Calu3 (cell line): ENCODE measurements at regions not wholly inside any gene's neighbourhood (a gene's known extent, or its start where the extent isn't known, plus 50 kb on each side); places are given as distances from the start of the nearest gene placed in this dataset.
"Not testable (repeated sequence)": the region's sequence is repeated elsewhere in the genome, so short reads cannot be mapped to it uniquely, and the experiment has no call there.

Source experiments
- BruUV-seq: library from RNA; stranded (reverse); fragments of 400-500 nt; replicated peaks from 2 replicates; lab custom pipeline; 2021; lab: Mats Ljungman, UMichigan
- CTCF ChIA-PET: fragments of 300-600 bp; sonication (Branson Sonifier 250); formaldehyde crosslinking; loops from one replicate; lab custom pipeline; 2022; ENCODE audit warnings: antibody characterized with exemption; lab: Charles Lee
- DNase-seq: peaks from one replicate; pipeline ENCODE4 v3.0.0; 2022
- H3K27ac Mint-ChIP-seq: one replicate; pipeline ENCODE4 v1.8.0; 2022; ENCODE audit warnings: mixed read lengths; ENCODE audit not compliant: unreplicated experiment
- H3K27me3 Mint-ChIP-seq: one replicate; pipeline ENCODE4 v1.8.0; 2022; ENCODE audit warnings: mixed read lengths; ENCODE audit not compliant: unreplicated experiment
- H3K36me3 Mint-ChIP-seq: one replicate; pipeline ENCODE4 v1.8.0; 2022; ENCODE audit warnings: mild to moderate bottlenecking, moderate library complexity, mixed read lengths; ENCODE audit not compliant: insufficient read depth, unreplicated experiment
- H3K4me1 Mint-ChIP-seq: one replicate; pipeline ENCODE4 v1.8.0; 2022; ENCODE audit warnings: mild to moderate bottlenecking, low read depth, mixed read lengths; ENCODE audit not compliant: unreplicated experiment
- H3K4me3 Mint-ChIP-seq: one replicate; pipeline ENCODE4 v1.8.0; 2022; ENCODE audit warnings: mild to moderate bottlenecking, low read depth, moderate library complexity, mixed read lengths; ENCODE audit not compliant: unreplicated experiment
- H3K9me3 Mint-ChIP-seq: one replicate; pipeline ENCODE4 v1.8.0; 2022; ENCODE audit warnings: low read depth, mixed read lengths; ENCODE audit not compliant: unreplicated experiment
- CTCF ChIP-seq: fragments of 200-600 bp; IDR thresholded peaks from one replicate; pipeline ENCODE4 v1.8.0; 2022; ENCODE audit warnings: antibody characterized with exemption; ENCODE audit not compliant: unreplicated experiment
- intact Hi-C: fragments of 100-400 bp; cut with micrococcal nuclease; formaldehyde crosslinking; loops from one replicate; pipeline ENCODE4 v1.10.0; 2022; ENCODE audit not compliant: unreplicated experiment

- Mint-ChIP-seq H3K27ac (peak overlapping the region; percentile 44), H3K27me3 (no peaks in the 10 kb centered on the region), H3K4me1 (peaks cover 23% of the 10 kb centered on the region), H3K36me3 (no peaks in the 10 kb centered on the region), H3K9me3 (no peaks in the 10 kb centered on the region), H3K4me3 (no peak overlapping the region)
- BruUV-seq = no TSS peak
- DNase-seq = no peak
- intact Hi-C loops = no loop called here
- no peak for TF ChIP-seq CTCF
- CTCF ChIA-PET = no interaction called here
These were observed 256.9 kb downstream of the MDFIC start for GRCh38 chr7:115178835-115179234.

- no peak for TF ChIP-seq CTCF
- peaks cover 2% of the 10 kb centered on the region for H3K9me3 Mint-ChIP-seq
- no peak for DNase-seq
- no peak overlapping the region for H3K27ac Mint-ChIP-seq
- no peaks in the 10 kb centered on the region for H3K27me3 Mint-ChIP-seq
- BruUV-seq = no TSS peak
- intact Hi-C loops = no loop called here
- H3K4me3 Mint-ChIP-seq = no peak overlapping the region
- CTCF ChIA-PET = no interaction called here
- peaks cover 15% of the 10 kb centered on the region for H3K4me1 Mint-ChIP-seq
- no peaks in the 10 kb centered on the region for H3K36me3 Mint-ChIP-seq
These were observed 255.9 kb downstream of the MDFIC start for GRCh38 chr7:115177823-115178222.

GRCh38 chr7:115177103-115177502 is 255.2 kb downstream of the MDFIC start:
- Mint-ChIP-seq H3K27me3 (no peaks in the 10 kb centered on the region), H3K36me3 (no peaks in the 10 kb centered on the region), H3K4me1 (peaks cover 15% of the 10 kb centered on the region), H3K27ac (no peak overlapping the region), H3K4me3 (no peak overlapping the region), H3K9me3 (peaks cover 4% of the 10 kb centered on the region)
- BruUV-seq = no TSS peak
- intact Hi-C loops = no loop called here
- no peak for DNase-seq
- CTCF ChIA-PET = no interaction called here
- no peak for TF ChIP-seq CTCF

- H3K27ac Mint-ChIP-seq, H3K27me3 Mint-ChIP-seq, H3K36me3 Mint-ChIP-seq, BruUV-seq, H3K4me3 Mint-ChIP-seq, H3K4me1 Mint-ChIP-seq, H3K9me3 Mint-ChIP-seq, DNase-seq, intact Hi-C loops, CTCF ChIA-PET: not testable (repeated sequence)
These were observed 250.5 kb downstream of the MDFIC start for GRCh38 chr7:115172397-115172796.

- Mint-ChIP-seq H3K9me3 (no peaks in the 10 kb centered on the region), H3K4me1 (peaks cover 8% of the 10 kb centered on the region), H3K27me3 (no peaks in the 10 kb centered on the region), H3K36me3 (no peaks in the 10 kb centered on the region), H3K27ac (no peak overlapping the region), H3K4me3 (no peak overlapping the region)
- BruUV-seq = no TSS peak
- intact Hi-C loops = no loop called here
- no peak for TF ChIP-seq CTCF
- DNase-seq = no peak
- CTCF ChIA-PET = interaction anchor here (1.0 kb wide), 1 partner anchor 63 kb away, joined by 4 read pairs; no protein-coding TSS in a partner anchor
These were observed 232.0 kb downstream of the MDFIC start for GRCh38 chr7:115153769-115154477.
